ENCODE measurements at regions not wholly inside any gene's neighbourhood (a gene's known extent, or its start where the extent isn't known, plus 50 kb on each side); places are given as distances from the start of the nearest gene placed in this dataset.

- TF ChIP-seq TSHZ2 (CRISPR knock-in tag; IDR thresholded peaks at IDR 0.05) = no peak
- no peak for TF ChIP-seq ZC3H10 (CRISPR knock-in tag; IDR thresholded peaks at IDR 0.05)
- no peak for TF ChIP-seq SNAI2 (CRISPR knock-in tag; IDR thresholded peaks at IDR 0.05)
- TF ChIP-seq TCF4 (CRISPR knock-in tag; IDR thresholded peaks at IDR 0.05; ENCODE audit: borderline replicate concordance) = no peak
- no peak for TF ChIP-seq PATZ1 (CRISPR knock-in tag; IDR thresholded peaks at IDR 0.05; ENCODE audit: borderline replicate concordance)
- no peak for TF ChIP-seq GLIS3 (CRISPR knock-in tag; IDR thresholded peaks at IDR 0.05)
- no peak for TF ChIP-seq CREB5 (CRISPR knock-in tag; IDR thresholded peaks at IDR 0.05; ENCODE audit: low read depth)
- no peak for TF ChIP-seq ZFP30 (CRISPR knock-in tag; IDR thresholded peaks at IDR 0.05)
- no peak for TF ChIP-seq ARNTL (CRISPR knock-in tag; IDR thresholded peaks at IDR 0.05; ENCODE audit: borderline replicate concordance, low read depth)
These were observed 216.3 kb upstream of the RGMA start for GRCh38 chr15:93305306-93305705.
